CD14-positive monocyte (primary cell): ENCODE measurements at regions not wholly inside any gene's neighbourhood (a gene's known extent, or its start where the extent isn't known, plus 50 kb on each side); places are given as distances from the start of the nearest gene placed in this dataset.

Source experiments
- DNase-seq, 3 donors: peaks; one replicate each; pipeline ENCODE4 v3.0.0-alpha.2; 2011 to 2022
- H2AFZ ChIP-seq: 2 replicates; pipeline ENCODE4 v1.6.0; 2012; ENCODE audit warnings: mild to moderate bottlenecking, low read depth, low read length, inconsistent platforms; ENCODE audit not compliant: insufficient read depth, poor library complexity, severe bottlenecking
- H3K27ac ChIP-seq, 2 donors: 1 replicate in 1 of 2; 2 replicates in 1 of 2; pipeline ENCODE4 v1.5.1; 2012 to 2013; ENCODE audit warnings: low read length in 2 of 2, control low read depth in 1 of 2, inconsistent platforms in 1 of 2, low read depth in 1 of 2, mild to moderate bottlenecking in 1 of 2
- H3K27me3 ChIP-seq, 2 donors: one replicate each; pipeline versions ENCODE4 v1.6.0 to v1.6.1; 2011 to 2013; ENCODE audit warnings: low read length in 2 of 2; ENCODE audit not compliant: control insufficient read depth in 2 of 2, insufficient read depth in 2 of 2
- H3K36me3 ChIP-seq, 2 donors: replicated peaks in 1 of 2; 1 replicate in 1 of 2; 2 replicates in 1 of 2; pipeline versions ENCODE4 v1.5.1 to v1.6.1; 2012 to 2013; ENCODE audit warnings: low read length in 2 of 2, control low read depth in 1 of 2, inconsistent platforms in 1 of 2, mild to moderate bottlenecking in 1 of 2; ENCODE audit not compliant: insufficient read depth in 2 of 2, control insufficient read depth in 1 of 2
- H3K4me1 ChIP-seq, 2 donors: 1 replicate in 1 of 2; 2 replicates in 1 of 2; pipeline versions ENCODE4 v1.5.1 to v1.6.1; 2012 to 2013; ENCODE audit warnings: low read length in 2 of 2, control low read depth in 1 of 2, inconsistent platforms in 1 of 2, mild to moderate bottlenecking in 1 of 2, moderate library complexity in 1 of 2; ENCODE audit not compliant: insufficient read depth in 2 of 2, control insufficient read depth in 1 of 2
- H3K4me2 ChIP-seq: replicated peaks from 2 replicates; pipeline ENCODE3; 2012; ENCODE audit warnings: low read length, moderate library complexity, mild to moderate bottlenecking; ENCODE audit not compliant: poor library complexity, severe bottlenecking; ENCODE audit errors: extremely low read depth
- H3K4me3 ChIP-seq, 3 experiments: fragments of 200-600 bp in 1 of 3; sonication (generic) in 1 of 3; replicated peaks in 1 of 3; 1 replicate in 2 of 3; 2 replicates in 1 of 3; pipeline ENCODE4 v1.5.1; 2011 to 2013; ENCODE audit warnings: low read length in 3 of 3, mild to moderate bottlenecking in 3 of 3, control low read depth in 2 of 3, low read depth in 2 of 3, inconsistent platforms in 1 of 3, moderate library complexity in 1 of 3
- H3K79me2 ChIP-seq: 2 replicates; pipeline ENCODE4 v1.6.0; 2012; ENCODE audit warnings: mild to moderate bottlenecking, control low read depth, inconsistent platforms, low read length, moderate library complexity; ENCODE audit not compliant: insufficient read depth
- H3K9ac ChIP-seq: 2 replicates; pipeline ENCODE4 v1.6.0; 2017; ENCODE audit warnings: low read length, mild to moderate bottlenecking; ENCODE audit not compliant: insufficient read depth, poor library complexity, severe bottlenecking
- H3K9me3 ChIP-seq, 2 donors: replicated peaks in 1 of 2; 1 replicate in 1 of 2; 2 replicates in 1 of 2; pipeline versions ENCODE4 v1.5.1 to v1.6.1; 2012 to 2013; ENCODE audit warnings: low read length in 2 of 2, control low read depth in 1 of 2; ENCODE audit not compliant: control insufficient read depth in 1 of 2, insufficient read depth in 1 of 2
- H4K20me1 ChIP-seq: 2 replicates; pipeline ENCODE4 v1.6.0; 2012; ENCODE audit warnings: mild to moderate bottlenecking, low read length, control low read depth, moderate library complexity; ENCODE audit not compliant: insufficient read depth
- H3K27ac Mint-ChIP-seq, 7 donors: one replicate each; pipeline ENCODE4 v1.8.0; 2020; ENCODE audit warnings: mild to moderate bottlenecking in 7 of 7, mixed read lengths in 7 of 7, moderate library complexity in 6 of 7, inconsistent platforms in 2 of 7
- H3K27me3 Mint-ChIP-seq, 3 donors: one replicate each; pipeline ENCODE4 v1.8.0; 2021 to 2022; ENCODE audit warnings: low read depth in 3 of 3, mild to moderate bottlenecking in 3 of 3, mixed read lengths in 3 of 3, moderate library complexity in 3 of 3, inconsistent platforms in 1 of 3
- H3K36me3 Mint-ChIP-seq, 2 donors: one replicate each; pipeline ENCODE4 v1.8.0; 2020; ENCODE audit warnings: mixed read lengths in 2 of 2, inconsistent platforms in 1 of 2, mild to moderate bottlenecking in 1 of 2
- H3K4me1 Mint-ChIP-seq: one replicate; pipeline ENCODE4 v1.8.0; 2020; ENCODE audit warnings: mild to moderate bottlenecking, mixed read lengths
- H3K4me3 Mint-ChIP-seq, 2 donors: one replicate each; pipeline ENCODE4 v1.8.0; 2020; ENCODE audit warnings: mild to moderate bottlenecking in 2 of 2, mixed read lengths in 2 of 2, moderate library complexity in 1 of 2
- H3K9me3 Mint-ChIP-seq, 7 donors: one replicate each; pipeline ENCODE4 v1.8.0; 2020 to 2022; ENCODE audit warnings: mixed read lengths in 7 of 7, mild to moderate bottlenecking in 6 of 7, moderate library complexity in 6 of 7, inconsistent platforms in 2 of 7
- CTCF ChIP-seq: fragments of 200-600 bp; IDR thresholded peaks from one replicate; pipeline ENCODE4 v1.8.0; 2022; ENCODE audit warnings: antibody characterized with exemption, mild to moderate bottlenecking
- WGBS: methylation state at CpG from one replicate; pipeline ENCODE4 v1.1.5; 2013; ENCODE audit warnings: missing lambda C conversion rate; ENCODE audit not compliant: insufficient coverage; 5-methylcytosine and 5-hydroxymethylcytosine counted together
- intact Hi-C, 2 donors: fragments of 100-400 bp; cut with micrococcal nuclease; formaldehyde crosslinking; loops; one replicate each; pipeline versions ENCODE4 v1.15.0 to v1.15.1; 2023

GRCh38 chr18:65436430-65436829 lies 314.4 kb upstream of the CDH7 start:
- Mint-ChIP-seq H3K9me3 (peaks cover 0 to 2% (median 0%) of the 10 kb centered on the region in 7 donors), H3K27ac (no peak overlapping the region), H3K27me3 (no peaks in the 10 kb centered on the region), H3K36me3 (no peaks in the 10 kb centered on the region), H3K4me1 (no peaks in the 10 kb centered on the region), H3K4me3 (no peak overlapping the region)
- Histone ChIP-seq H3K27ac (no peak overlapping the region), H3K36me3 (no peaks in the 10 kb centered on the region), H3K27me3 (no peaks in the 10 kb centered on the region), H3K4me2 (no peak overlapping the region), H3K4me3 (no peak overlapping the region), H4K20me1 (no peaks in the 10 kb centered on the region), H2AFZ (no peak overlapping the region), H3K9me3 (no peaks in the 10 kb centered on the region), H3K4me1 (no peaks in the 10 kb centered on the region), H3K79me2 (no peaks in the 10 kb centered on the region), H3K9ac (no peak overlapping the region)
- intact Hi-C loops, result no loop called here
- no peak for DNase-seq
- TF ChIP-seq CTCF, result no peak
- 90% methylated on average over 2 of the region's 4 CpGs for WGBS

- no peak overlapping the region for H3K9ac ChIP-seq
- H3K4me1 ChIP-seq, result no peaks in the 10 kb centered on the region
- no peak overlapping the region for H3K4me2 ChIP-seq
- no CpG with 5 or more reads among the region's 2 CpGs for WGBS
- H3K9me3 ChIP-seq, result no peaks in the 10 kb centered on the region
- Mint-ChIP-seq H3K4me1 (no peaks in the 10 kb centered on the region), H3K36me3 (no peaks in the 10 kb centered on the region), H3K4me3 (no peak overlapping the region), H3K27me3 (no peaks in the 10 kb centered on the region), H3K27ac (no peak overlapping the region), H3K9me3 (peaks cover 0 to 2% (median 0%) of the 10 kb centered on the region in 7 donors)
- no peaks in the 10 kb centered on the region for H3K36me3 ChIP-seq
- no peak for DNase-seq
- no peak overlapping the region for H3K27ac ChIP-seq
- H2AFZ ChIP-seq, result no peak overlapping the region
- no peaks in the 10 kb centered on the region for H3K27me3 ChIP-seq
- no peaks in the 10 kb centered on the region for H3K79me2 ChIP-seq
- no peaks in the 10 kb centered on the region for H4K20me1 ChIP-seq
- no peak overlapping the region for H3K4me3 ChIP-seq
- intact Hi-C loops, result no loop called here
- TF ChIP-seq CTCF, result no peak
These were observed 315.3 kb upstream of the CDH7 start for GRCh38 chr18:65435534-65435933.
